ENCODE measurements at regions not wholly inside any gene's neighbourhood (a gene's known extent, or its start where the extent isn't known, plus 50 kb on each side); places are given as distances from the start of the nearest gene placed in this dataset.
"Not testable (repeated sequence)": the region's sequence is repeated elsewhere in the genome, so short reads cannot be mapped to it uniquely, and the experiment has no call there.

- DNase-seq (ENCODE audit: low read depth), result no peak
These were observed 246.7 kb downstream of the HS3ST3B1 start for GRCh38 chr17:14547556-14547955.

- DNase-seq (ENCODE audit: low read depth), result no peak
These were observed 246.1 kb downstream of the HS3ST3B1 start for GRCh38 chr17:14547016-14547415.

- DNase-seq (ENCODE audit: low read depth), result no peak
These were observed 244.4 kb downstream of the HS3ST3B1 start for GRCh38 chr17:14545156-14545906.

- DNase-seq (ENCODE audit: low read depth), result no peak
These were observed 240.8 kb downstream of the HS3ST3B1 start for GRCh38 chr17:14541714-14542113.

- no peak for DNase-seq (ENCODE audit: low read depth)
These were observed 238.9 kb downstream of the HS3ST3B1 start for GRCh38 chr17:14539801-14540200.

DNA sequence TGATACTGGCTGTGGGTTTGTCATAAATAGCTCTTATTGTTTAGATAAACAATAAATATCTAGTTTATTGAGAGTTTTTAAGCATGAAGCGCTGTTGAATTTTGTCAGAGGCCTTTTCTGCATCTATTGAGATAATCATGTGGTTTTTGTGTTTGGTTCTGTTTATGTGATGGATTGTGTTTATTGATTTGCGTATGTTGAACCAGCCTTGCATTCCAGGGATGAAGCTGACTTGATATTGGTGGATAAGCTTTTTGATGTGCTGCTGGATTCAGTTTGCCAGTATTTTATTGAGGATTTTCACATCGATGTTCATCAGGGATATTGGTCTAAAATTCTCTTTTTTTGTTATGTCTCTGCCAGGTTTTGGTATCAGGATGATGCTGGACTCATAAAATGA is 231.4 kb downstream of the HS3ST3B1 start:
- not testable (repeated sequence) for DNase-seq (ENCODE audit: low read depth)

GRCh38 chr17:14525551-14526455 is 224.9 kb downstream of the HS3ST3B1 start:
- no peak for DNase-seq (ENCODE audit: low read depth)

DNA sequence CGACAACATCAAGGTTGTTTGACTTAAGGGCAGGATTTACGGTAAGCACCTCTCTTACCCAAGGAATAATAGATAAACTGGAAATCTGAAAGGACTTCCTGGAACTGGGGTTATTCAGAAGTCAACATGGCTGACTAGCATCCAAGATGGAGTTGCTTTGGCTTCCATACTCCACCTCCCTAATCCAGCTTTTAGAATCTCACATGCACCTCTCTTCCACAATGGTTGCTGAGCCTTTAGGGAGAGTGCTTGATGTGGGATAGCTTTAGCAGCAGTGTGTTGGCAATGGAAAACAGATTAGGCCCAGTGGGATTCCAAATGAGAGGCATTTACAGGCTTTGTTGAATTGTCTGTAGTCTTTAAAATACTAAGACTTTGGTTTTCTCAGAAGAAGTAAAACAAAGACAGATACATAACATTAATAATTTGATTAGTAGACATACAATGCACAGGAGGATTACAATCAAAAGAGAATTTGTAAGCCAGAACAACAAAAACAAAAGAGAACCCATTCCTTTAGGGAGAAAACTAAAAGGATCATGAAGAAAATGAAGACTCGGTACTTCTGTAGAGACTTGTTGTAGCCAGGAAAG is 222.0 kb downstream of the HS3ST3B1 start:
- no peak for DNase-seq (ENCODE audit: low read depth)

DNA sequence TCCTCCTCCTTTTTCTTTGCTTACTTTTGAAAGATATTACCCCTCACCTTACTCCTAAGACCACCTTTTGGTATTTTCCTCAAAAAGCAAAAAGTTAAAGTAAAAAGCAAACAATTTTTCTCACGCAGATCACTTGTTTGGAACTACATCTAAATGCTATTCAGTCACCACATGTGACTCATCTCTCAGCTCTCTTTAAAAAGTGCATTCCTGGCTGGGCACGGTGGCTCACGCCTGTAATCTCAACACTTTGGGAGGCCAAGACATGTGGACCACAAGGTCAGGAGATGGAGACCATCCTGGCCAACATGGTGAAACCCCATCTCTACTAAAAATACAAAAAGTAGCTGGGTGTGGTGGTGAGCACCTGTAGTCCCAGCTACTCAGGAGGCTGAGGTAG is 218.0 kb downstream of the HS3ST3B1 start:
- not testable (repeated sequence) for DNase-seq (ENCODE audit: low read depth)

GRCh38 chr17:14514973-14515372 is 214.1 kb downstream of the HS3ST3B1 start:
- no peak for DNase-seq (ENCODE audit: low read depth)

GRCh38 chr17:14513835-14514234 is 213.0 kb downstream of the HS3ST3B1 start:
- no peak for DNase-seq (ENCODE audit: low read depth)

DNA sequence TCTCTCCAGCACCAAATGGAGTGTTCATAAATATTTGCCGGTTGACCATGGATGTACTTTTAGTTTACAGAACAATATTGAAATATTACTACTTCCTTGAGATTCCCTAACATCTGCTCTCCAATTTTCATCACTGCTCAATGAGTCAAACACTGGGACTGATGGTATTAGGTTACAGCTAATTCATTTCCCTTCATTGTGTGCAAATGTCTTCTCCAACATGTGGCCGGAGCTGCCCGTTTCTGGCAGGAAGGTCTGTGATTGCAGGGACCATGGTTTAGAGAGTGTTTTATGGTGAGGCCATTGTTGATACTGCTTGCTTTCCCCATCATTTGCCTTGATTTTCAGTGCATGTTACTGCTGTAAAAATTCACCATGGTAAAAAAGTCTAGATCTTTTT is 209.3 kb downstream of the HS3ST3B1 start:
- DNase-seq (ENCODE audit: low read depth), result no peak

- no peak for DNase-seq (ENCODE audit: low read depth)
These were observed 207.3 kb downstream of the HS3ST3B1 start for GRCh38 chr17:14508156-14508555.

DNA sequence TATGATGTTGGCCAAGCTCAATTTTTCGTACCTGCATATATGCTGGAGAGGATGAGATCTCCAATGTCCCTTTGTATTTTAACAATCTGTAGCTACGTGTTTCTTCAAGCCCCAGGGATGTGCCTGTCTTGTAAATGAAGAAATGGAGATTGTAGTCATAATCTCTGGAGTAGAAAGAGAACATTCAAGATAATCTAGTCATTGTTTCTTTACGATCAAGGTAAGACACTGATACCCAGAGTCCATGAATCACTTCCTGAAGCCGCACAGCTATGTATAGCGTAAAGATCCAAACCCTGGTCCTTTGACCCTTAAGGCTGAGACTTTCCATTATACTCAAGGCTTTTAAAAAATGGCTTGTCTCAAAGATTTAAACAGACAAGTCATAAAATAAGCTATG is 205.5 kb downstream of the HS3ST3B1 start:
- no peak for DNase-seq (ENCODE audit: low read depth)

DNA sequence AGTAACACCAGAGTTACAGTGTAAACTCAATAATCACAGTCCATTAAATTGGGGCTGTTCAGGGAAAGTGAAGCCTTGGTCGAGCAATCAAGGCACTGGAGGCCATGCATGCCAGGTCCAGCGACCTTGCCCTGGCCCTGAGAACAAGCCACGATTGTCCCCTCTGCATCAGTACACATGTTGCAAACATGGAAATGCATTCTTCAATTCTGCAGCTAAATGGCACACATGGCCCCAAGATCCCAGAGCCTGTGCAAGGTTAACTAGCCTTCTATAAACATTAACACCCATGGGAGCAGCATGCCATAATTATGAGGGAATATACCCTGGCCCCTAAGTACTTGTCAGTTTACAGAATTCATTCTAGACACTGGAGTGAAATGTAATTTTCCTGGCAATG is 204.7 kb downstream of the HS3ST3B1 start:
- DNase-seq (ENCODE audit: low read depth), result no peak

GRCh38 chr17:14499976-14500375 is 199.1 kb downstream of the HS3ST3B1 start:
- DNase-seq (ENCODE audit: low read depth), result no peak

- DNase-seq (ENCODE audit: low read depth), result no peak
These were observed 197.9 kb downstream of the HS3ST3B1 start for GRCh38 chr17:14498812-14499211.

GRCh38 chr17:14494161-14494560 is 193.3 kb downstream of the HS3ST3B1 start:
- no peak for DNase-seq (ENCODE audit: low read depth)

DNA sequence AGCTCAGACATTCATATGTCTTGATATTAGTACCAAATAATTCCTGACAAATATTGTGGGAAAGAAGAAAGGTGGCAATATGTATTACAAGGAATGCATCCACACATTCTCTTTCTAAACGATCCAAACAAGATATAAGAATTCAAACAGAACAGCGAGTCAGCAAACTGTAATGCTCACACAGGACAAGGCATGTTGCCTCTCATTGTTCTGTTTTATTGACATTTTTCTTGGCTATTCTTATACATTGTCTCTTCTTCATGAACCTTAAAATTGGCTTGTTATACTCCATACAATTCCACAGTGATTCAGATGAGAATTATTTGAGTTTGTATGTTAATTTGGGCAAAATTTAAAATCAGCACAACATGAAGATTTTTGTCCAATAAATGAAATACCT is 189.1 kb downstream of the HS3ST3B1 start:
- DNase-seq (ENCODE audit: low read depth), result no peak

DNA sequence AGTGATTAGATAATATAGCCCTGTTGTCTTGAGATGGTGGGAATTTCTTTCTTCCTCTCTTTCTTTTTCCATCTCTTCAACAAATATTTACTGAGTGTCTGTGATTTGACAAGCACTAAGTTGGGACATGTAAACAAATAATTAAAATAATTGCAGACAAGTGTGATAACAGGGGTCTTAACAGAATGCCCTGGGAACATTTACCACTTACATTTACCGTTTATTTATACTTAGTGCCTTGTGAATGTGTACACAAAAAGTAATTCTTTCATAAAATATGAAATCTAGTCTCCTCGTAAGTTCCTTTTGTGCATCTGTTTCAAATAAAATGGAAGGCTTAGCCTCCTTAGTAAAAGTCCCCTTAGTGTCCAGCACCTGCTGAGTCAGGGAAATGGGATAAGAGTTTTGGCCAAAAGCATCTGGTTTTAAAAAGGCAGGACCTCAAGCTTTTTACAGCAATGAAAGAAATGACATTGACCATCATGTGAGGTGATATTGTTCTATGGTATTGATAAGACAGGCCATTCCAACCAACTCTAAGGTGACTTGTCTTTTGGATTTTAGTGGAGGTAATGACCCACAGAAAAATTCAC is 188.2 kb downstream of the HS3ST3B1 start:
- no peak for DNase-seq (ENCODE audit: low read depth)

DNA sequence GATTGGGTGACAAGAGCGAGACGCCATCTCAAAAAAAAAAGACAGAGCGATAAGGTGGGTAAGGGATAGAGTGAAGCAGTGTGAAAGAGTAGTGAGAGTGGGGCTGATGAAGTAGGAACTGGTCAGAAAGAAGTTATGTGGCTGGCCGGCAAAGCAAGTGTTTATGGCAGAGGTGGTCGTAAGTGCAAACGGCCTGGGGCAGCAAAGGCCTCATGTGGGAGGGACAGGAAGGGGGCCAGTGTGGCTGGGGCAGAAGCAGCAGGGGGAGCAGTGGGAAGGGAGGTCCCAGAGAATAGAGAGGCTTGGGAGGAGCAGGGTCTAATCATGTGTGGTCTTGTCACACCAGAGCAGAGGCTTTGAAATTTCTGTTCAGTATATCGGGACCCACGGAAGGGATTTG is 186.2 kb downstream of the HS3ST3B1 start:
- no peak for DNase-seq (ENCODE audit: low read depth)

DNA sequence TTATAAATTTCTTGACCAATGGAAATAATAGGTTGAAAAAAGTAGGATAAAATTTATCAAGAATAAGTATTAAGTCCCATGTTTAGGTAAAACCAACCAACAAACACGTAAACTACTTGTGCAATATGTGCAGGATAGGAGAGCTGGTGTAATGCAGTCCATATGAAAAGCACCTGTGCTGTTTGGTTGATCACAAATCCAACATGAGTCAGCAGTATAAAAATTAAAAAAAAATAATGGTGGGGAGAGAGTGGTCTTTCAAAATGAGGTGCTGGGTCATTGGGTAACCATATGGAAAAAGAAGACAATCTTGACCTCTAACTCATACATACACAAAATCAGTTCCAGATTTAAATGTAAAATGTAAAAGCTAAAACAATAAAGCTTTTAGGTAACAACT is 181.8 kb downstream of the HS3ST3B1 start:
- no peak for DNase-seq (ENCODE audit: low read depth)

- DNase-seq (ENCODE audit: low read depth), result no peak
These were observed 180.8 kb downstream of the HS3ST3B1 start for GRCh38 chr17:14481664-14482063.

Measured in activated T-cell treated with anti-CD3 and anti-CD28 coated beads for 48 hours (primary cell).